Lower leg skin (tissue), 3 donors: ENCODE measurements at regions not wholly inside any gene's neighbourhood (a gene's known extent, or its start where the extent isn't known, plus 50 kb on each side); places are given as distances from the start of the nearest gene placed in this dataset.

Experiments
- POLR2A ChIP-seq, 2 donors: fragments of 450-650 bp; IDR thresholded peaks; one replicate each; pipeline ENCODE4 v1.6.1; 2016 to 2017; ENCODE audit warnings: antibody characterized with exemption in 2 of 2, mild to moderate bottlenecking in 1 of 2, moderate library complexity in 1 of 2
- TF ChIP-seq, protein P1 (sequence below), 3 donors: fragments of 450-650 bp; IDR thresholded peaks; one replicate each; pipeline ENCODE4 v1.5.1; 2016; ENCODE audit warnings: antibody characterized with exemption in 3 of 3, mild to moderate bottlenecking in 3 of 3, moderate library complexity in 2 of 3

DNA sequence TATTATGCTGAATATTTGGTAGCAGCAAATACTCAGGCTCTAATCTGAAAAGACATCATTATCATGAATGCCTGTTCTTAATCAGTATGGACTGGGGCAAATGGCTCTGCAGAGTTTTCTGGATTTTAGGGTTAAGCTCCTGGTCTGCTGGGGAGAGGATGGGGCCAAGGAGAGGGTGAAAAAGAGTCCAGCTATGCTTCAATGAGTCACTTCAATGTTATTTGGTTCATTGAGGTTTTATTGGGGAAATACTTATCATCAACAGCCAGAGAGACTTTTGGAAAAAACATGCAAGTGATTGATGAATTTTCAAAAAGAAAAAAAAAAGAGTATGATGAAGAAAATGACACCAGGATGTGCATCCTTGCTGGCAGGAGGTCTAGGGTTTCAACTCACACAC, 278.3 kb downstream of the UQCRFS1 start:
- TF ChIP-seq, protein P1, sequence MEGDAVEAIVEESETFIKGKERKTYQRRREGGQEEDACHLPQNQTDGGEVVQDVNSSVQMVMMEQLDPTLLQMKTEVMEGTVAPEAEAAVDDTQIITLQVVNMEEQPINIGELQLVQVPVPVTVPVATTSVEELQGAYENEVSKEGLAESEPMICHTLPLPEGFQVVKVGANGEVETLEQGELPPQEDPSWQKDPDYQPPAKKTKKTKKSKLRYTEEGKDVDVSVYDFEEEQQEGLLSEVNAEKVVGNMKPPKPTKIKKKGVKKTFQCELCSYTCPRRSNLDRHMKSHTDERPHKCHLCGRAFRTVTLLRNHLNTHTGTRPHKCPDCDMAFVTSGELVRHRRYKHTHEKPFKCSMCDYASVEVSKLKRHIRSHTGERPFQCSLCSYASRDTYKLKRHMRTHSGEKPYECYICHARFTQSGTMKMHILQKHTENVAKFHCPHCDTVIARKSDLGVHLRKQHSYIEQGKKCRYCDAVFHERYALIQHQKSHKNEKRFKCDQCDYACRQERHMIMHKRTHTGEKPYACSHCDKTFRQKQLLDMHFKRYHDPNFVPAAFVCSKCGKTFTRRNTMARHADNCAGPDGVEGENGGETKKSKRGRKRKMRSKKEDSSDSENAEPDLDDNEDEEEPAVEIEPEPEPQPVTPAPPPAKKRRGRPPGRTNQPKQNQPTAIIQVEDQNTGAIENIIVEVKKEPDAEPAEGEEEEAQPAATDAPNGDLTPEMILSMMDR (IDR thresholded peaks at IDR 0.05) = no peak
- TF ChIP-seq POLR2A (IDR thresholded peaks at IDR 0.05) = no peak
